SK-N-SH (cell line): ENCODE measurements at regions not wholly inside any gene's neighbourhood (a gene's known extent, or its start where the extent isn't known, plus 50 kb on each side); places are given as distances from the start of the nearest gene placed in this dataset.

ENCODE experiments used
- CTCF ChIA-PET: fragments of 300-600, 350-600 bp; formaldehyde crosslinking; extraction: SDS; loops from one replicate; lab custom pipeline; 2021; lab: Yijun Ruan, JAX
- POLR2A ChIA-PET: fragments of 350-600 bp; sonication (Branson Sonifier 250); formaldehyde crosslinking; extraction: SDS; loops from one replicate; lab custom pipeline; 2020; ENCODE audit warnings: antibody characterized with exemption, inconsistent platforms; lab: Yijun Ruan, JAX
- DNase-seq: peaks from one replicate; pipeline ENCODE4 v3.0.0; 2012
- H2AFZ ChIP-seq: fragments of 200-600 bp; sonication (generic); 2 replicates; pipeline ENCODE4 v1.8.1; 2016; ENCODE audit warnings: antibody characterized with exemption, mild to moderate bottlenecking, low read depth
- H3F3A ChIP-seq: fragments of 200-600 bp; sonication (generic); replicated peaks from 2 replicates; pipeline ENCODE3; 2016; ENCODE audit warnings: antibody characterized with exemption, mild to moderate bottlenecking; ENCODE audit not compliant: insufficient read depth
- H3K27ac ChIP-seq, 2 experiments: fragments of 200-500 bp in 1 of 2; fragments of 200-600 bp in 1 of 2; sonication (Bioruptor generic) in 1 of 2; sonication (generic), shearing (Covaris generic) in 1 of 2; 2 replicates each; pipeline versions ENCODE4 v1.5.1 to v1.6.1; 2014 to 2016; ENCODE audit warnings: low read depth in 2 of 2, inconsistent platforms in 1 of 2, low read length in 1 of 2, mild to moderate bottlenecking in 1 of 2, mixed read lengths in 1 of 2
- H3K27me3 ChIP-seq: fragments of 200-600 bp; sonication (generic), shearing (Covaris generic); 2 replicates; pipeline ENCODE4 v1.6.1; 2016; ENCODE audit warnings: mixed run types; ENCODE audit not compliant: insufficient read depth
- H3K36me3 ChIP-seq, 2 experiments: fragments of 200-500 bp in 1 of 2; fragments of 200-600 bp in 1 of 2; sonication (Bioruptor generic) in 1 of 2; sonication (generic) in 1 of 2; replicated peaks in 1 of 2; 2 replicates each; pipeline versions ENCODE3 to v1.5.1; 2014 to 2016; ENCODE audit warnings: low read length in 1 of 2, mild to moderate bottlenecking in 1 of 2; ENCODE audit not compliant: insufficient read depth in 2 of 2, control insufficient read depth in 1 of 2
- H3K4me1 ChIP-seq, 2 experiments: fragments of 200-500 bp in 1 of 2; fragments of 200-600 bp in 1 of 2; sonication (Bioruptor generic) in 1 of 2; sonication (generic), shearing (Covaris generic) in 1 of 2; 2 replicates each; pipeline versions ENCODE4 v1.5.1 to v1.6.1; 2014 to 2016; ENCODE audit warnings: low read depth in 1 of 2, low read length in 1 of 2, mixed run types in 1 of 2; ENCODE audit not compliant: insufficient read depth in 2 of 2, control insufficient read depth in 1 of 2
- H3K4me2 ChIP-seq: fragments of 200-600 bp; sonication (generic), shearing (Covaris generic); 2 replicates; pipeline ENCODE4 v1.6.1; 2017; ENCODE audit warnings: mixed run types
- H3K4me3 ChIP-seq, 2 experiments: fragments of 200-500 bp in 1 of 2; fragments of 200-600 bp in 1 of 2; sonication (Bioruptor generic) in 1 of 2; sonication (generic), shearing (Covaris generic) in 1 of 2; 2 replicates each; pipeline versions ENCODE4 v1.5.1 to v1.8.1; 2014 to 2016; ENCODE audit warnings: low read depth in 2 of 2, inconsistent platforms in 1 of 2, low read length in 1 of 2, mild to moderate bottlenecking in 1 of 2, mixed read lengths in 1 of 2, moderate library complexity in 1 of 2
- H3K79me2 ChIP-seq: fragments of 200-600 bp; sonication (generic); 2 replicates; pipeline ENCODE4 v1.8.1; 2017; ENCODE audit warnings: mild to moderate bottlenecking; ENCODE audit not compliant: insufficient read depth
- H3K9ac ChIP-seq: fragments of 200-600 bp; sonication (generic); 2 replicates; pipeline ENCODE4 v1.6.1; 2017; ENCODE audit warnings: mixed run types
- H3K9me2 ChIP-seq: fragments of 200-600 bp; sonication (generic); 2 replicates; pipeline ENCODE4 v1.6.1; 2017; ENCODE audit warnings: mixed run types
- H3K9me3 ChIP-seq: fragments of 200-600 bp; sonication (generic); 2 replicates; pipeline ENCODE4 v1.6.1; 2017; ENCODE audit warnings: mixed run types, mild to moderate bottlenecking, moderate library complexity
- H4K20me1 ChIP-seq: fragments of 200-600 bp; sonication (generic); 2 replicates; pipeline ENCODE4 v1.6.1; 2017; ENCODE audit warnings: mild to moderate bottlenecking, mixed run types; ENCODE audit not compliant: insufficient read depth
- CHD2 ChIP-seq: fragments of 150-350 bp; IDR thresholded peaks from 2 replicates; pipeline ENCODE4 v1.6.1; 2018; ENCODE audit warnings: low read length; ENCODE audit not compliant: partially characterized antibody
- ELF1 ChIP-seq: IDR thresholded peaks from 2 replicates; pipeline ENCODE4 v1.4.0; 2012
- EP300 ChIP-seq, 2 experiments: IDR thresholded peaks; 2 replicates each; pipeline versions ENCODE4 v1.4.0 to v1.6.1; 2012; ENCODE audit warnings: borderline replicate concordance in 1 of 2, low read depth in 1 of 2, low read length in 1 of 2
- EZH2phosphoT487 ChIP-seq: fragments of 200-600 bp; sonication (generic); IDR thresholded peaks from 2 replicates; pipeline ENCODE4 v1.6.1; 2017; ENCODE audit warnings: low read depth, mixed run types, mild to moderate bottlenecking, antibody characterized with exemption, moderate library complexity, borderline replicate concordance
- FOSL2 ChIP-seq: IDR thresholded peaks from 2 replicates; pipeline ENCODE4 v1.4.0; 2012; ENCODE audit warnings: low read depth, mild to moderate bottlenecking, moderate library complexity, borderline replicate concordance
- FOXJ3 ChIP-seq: sonication (generic); formaldehyde crosslinking; IDR thresholded peaks from 2 replicates; pipeline ENCODE4 v1.5.1; 2020; ENCODE audit warnings: mild to moderate bottlenecking, missing genetic modification reagents
- GABPA ChIP-seq: IDR thresholded peaks from 2 replicates; pipeline ENCODE4 v1.4.0; 2012; ENCODE audit warnings: low read depth, mild to moderate bottlenecking
- GATA2 ChIP-seq: sonication (generic); formaldehyde crosslinking; IDR thresholded peaks from 2 replicates; pipeline ENCODE4 v1.5.0; 2020; ENCODE audit warnings: mild to moderate bottlenecking, missing genetic modification reagents
- JUND ChIP-seq: IDR thresholded peaks from 2 replicates; pipeline ENCODE4 v1.4.0; 2012
- MAX ChIP-seq: IDR thresholded peaks from 2 replicates; pipeline ENCODE4 v1.4.0; 2012; ENCODE audit warnings: low read depth
- MXI1 ChIP-seq: IDR thresholded peaks from 2 replicates; pipeline ENCODE4 v1.6.1; 2012; ENCODE audit warnings: mild to moderate bottlenecking, low read depth, low read length, improper control_type of control experiment
- RAD21 ChIP-seq: IDR thresholded peaks from 2 replicates; pipeline ENCODE4 v1.6.1; 2012; ENCODE audit warnings: mild to moderate bottlenecking, low read length
- RCOR1 ChIP-seq: fragments of 150-350 bp; IDR thresholded peaks from 2 replicates; pipeline ENCODE4 v1.6.1; 2017; ENCODE audit warnings: antibody characterized with exemption, low read length
- RFX5 ChIP-seq: IDR thresholded peaks from 2 replicates; pipeline ENCODE4 v1.6.1; 2012; ENCODE audit warnings: mild to moderate bottlenecking, improper control_type of control experiment, low read length
- RXRA ChIP-seq: IDR thresholded peaks from 2 replicates; pipeline ENCODE4 v1.4.0; 2012; ENCODE audit warnings: low read depth, mild to moderate bottlenecking, borderline replicate concordance
- SIN3A ChIP-seq: IDR thresholded peaks from 2 replicates; pipeline ENCODE4 v1.6.1; 2012; ENCODE audit warnings: low read depth, mild to moderate bottlenecking, low read length, moderate library complexity, borderline replicate concordance
- SMC3 ChIP-seq: IDR thresholded peaks from 2 replicates; pipeline ENCODE4 v1.6.1; 2012; ENCODE audit warnings: low read depth, low read length, improper control_type of control experiment
- TCF12 ChIP-seq: IDR thresholded peaks from 2 replicates; pipeline ENCODE4 v1.4.0; 2012
- USF1 ChIP-seq: IDR thresholded peaks from 2 replicates; pipeline ENCODE4 v1.4.0; 2012; ENCODE audit warnings: low read depth, borderline replicate concordance
- YY1 ChIP-seq: IDR thresholded peaks from 2 replicates; pipeline ENCODE4 v1.4.0; 2012; ENCODE audit warnings: low read depth, mild to moderate bottlenecking
- ZBTB33 ChIP-seq: IDR thresholded peaks from 2 replicates; pipeline ENCODE4 v1.4.0; 2012; ENCODE audit warnings: low read depth, borderline replicate concordance
- WGBS: methylation state at CpG from one replicate; pipeline ENCODE4 v1.1.6; 2017; ENCODE audit warnings: low lambda C conversion rate; 5-methylcytosine and 5-hydroxymethylcytosine counted together

GRCh38 chr1:22255341-22256212 is 112.7 kb upstream of the WNT4 start:
- H3K9ac ChIP-seq, result no peak overlapping the region
- DNase-seq, result no peak
- H2AFZ ChIP-seq, result no peak overlapping the region
- TF ChIP-seq FOSL2, result no peak
- TF ChIP-seq TCF12, result no peak
- no peak for TF ChIP-seq CHD2
- no peak for TF ChIP-seq GABPA
- no peak for TF ChIP-seq MXI1
- no peak for TF ChIP-seq ELF1
- TF ChIP-seq USF1, result no peak
- TF ChIP-seq RAD21, result no peak
- TF ChIP-seq RCOR1, result no peak
- no peak for TF ChIP-seq RFX5
- no peak for TF ChIP-seq SIN3A
- no peak for TF ChIP-seq YY1
- no peak for TF ChIP-seq JUND
- H3K36me3 ChIP-seq, result no peaks in the 10 kb centered on the region
- peaks cover 7% of the 10 kb centered on the region for H3K27me3 ChIP-seq
- H3K27ac ChIP-seq, result no peak overlapping the region
- no peaks in the 10 kb centered on the region for H3F3A ChIP-seq
- POLR2A ChIA-PET, result no interaction called here
- no peak overlapping the region for H3K4me2 ChIP-seq
- no peaks in the 10 kb centered on the region for H4K20me1 ChIP-seq
- CTCF ChIA-PET, result interaction anchor here (0.8 to 1.3 kb wide), 4 partner anchors 10 to 165 kb away, joined by 3 to 4 read pairs (median 3); no protein-coding TSS in a partner anchor
- no peak overlapping the region for H3K4me3 ChIP-seq
- no peaks in the 10 kb centered on the region for H3K79me2 ChIP-seq
- H3K9me3 ChIP-seq, result no peaks in the 10 kb centered on the region
- WGBS, result 67% methylated on average over 11 of the region's 11 CpGs
- H3K4me1 ChIP-seq, result no peaks in the 10 kb centered on the region; a peak in 1 of 4 replicates
- H3K9me2 ChIP-seq, result no peaks in the 10 kb centered on the region

- Histone ChIP-seq H4K20me1 (no peaks in the 10 kb centered on the region), H3K27ac (no peak overlapping the region), H3F3A (no peaks in the 10 kb centered on the region), H3K36me3 (no peaks in the 10 kb centered on the region), H3K9me3 (no peaks in the 10 kb centered on the region), H3K9me2 (no peaks in the 10 kb centered on the region), H2AFZ (no peak overlapping the region), H3K27me3 (peaks cover 7% of the 10 kb centered on the region), H3K9ac (no peak overlapping the region), H3K4me1 (no peaks in the 10 kb centered on the region; a peak in 1 of 4 replicates), H3K79me2 (no peaks in the 10 kb centered on the region), H3K4me3 (no peak overlapping the region), H3K4me2 (no peak overlapping the region)
- ChIA-PET POLR2A (no interaction called here), CTCF (interaction anchor here (0.9 to 1.3 kb wide), 3 partner anchors 20 to 164 kb away, joined by 3 to 4 read pairs (median 3); no protein-coding TSS in a partner anchor)
- WGBS, result 55% methylated on average over 3 of the region's 3 CpGs
- DNase-seq, result no peak
- no peak for TF ChIP-seq MAX
- no peak for TF ChIP-seq ZBTB33
- no peak for TF ChIP-seq SMC3
- TF ChIP-seq TCF12, result no peak
- no peak for TF ChIP-seq RXRA
- no peak for TF ChIP-seq EP300 (IDR thresholded peaks at IDR 0.05; ENCODE audit: borderline replicate concordance in 1 of 2, low read depth in 1 of 2, low read length in 1 of 2)
- TF ChIP-seq GABPA, result no peak
- no peak for TF ChIP-seq GATA2 (CRISPR knock-in tag)
- TF ChIP-seq ELF1, result no peak
- no peak for TF ChIP-seq FOXJ3 (CRISPR knock-in tag)
- TF ChIP-seq EZH2phosphoT487, result no peak
These were observed 113.3 kb upstream of the WNT4 start for GRCh38 chr1:22256213-22256512.
